ENCODE measurements at regions not wholly inside any gene's neighbourhood (a gene's known extent, or its start where the extent isn't known, plus 50 kb on each side); places are given as distances from the start of the nearest gene placed in this dataset.
A peak's percentile ranks its signal among the peaks of the same experiment; 100 is the strongest.

GRCh38 chr6:156427345-156427744 lies 349.8 kb upstream of the ARID1B start:
- H3K4me1 ChIP-seq (ENCODE audit: insufficient read depth, low read length, poor library complexity, severe bottlenecking): peaks cover 7% of the 10 kb centered on the region
- no peaks in the 10 kb centered on the region for H3K79me2 ChIP-seq (ENCODE audit: insufficient read depth, low read depth, low read length)
- ChIA-PET POLR2A (interaction anchor here (1.0 to 1.7 kb wide), 3 partner anchors 10 to 22 kb away, joined by 3 to 9 read pairs (median 3); no protein-coding TSS in a partner anchor), CTCF (ENCODE audit: unreplicated experiment) (no interaction called here)
- no peak overlapping the region for H3K4me2 ChIP-seq (ENCODE audit: low read length)
- no peaks in the 10 kb centered on the region; the same call in 1 of the 2 replicates for H3K36me3 ChIP-seq (ENCODE audit: insufficient read depth, low read length)
- H3K9me2 ChIP-seq (ENCODE audit: insufficient read depth, low read length): no peaks in the 10 kb centered on the region
- intact Hi-C loops (cut with micrococcal nuclease; ENCODE audit: unreplicated experiment): no loop called here
- no peaks in the 10 kb centered on the region for H3K9me3 ChIP-seq (ENCODE audit: low read length)
- no peaks in the 10 kb centered on the region for H4K20me1 ChIP-seq (ENCODE audit: insufficient read depth, low read length)
- DNase-seq (ENCODE audit: low spot score): no peak
- TF ChIP-seq EZH2phosphoT487 (IDR thresholded peaks at IDR 0.05; ENCODE audit: borderline replicate concordance, low read depth, low read length): no peak
- H3K4me3 ChIP-seq (ENCODE audit: low read depth, low read length, poor library complexity, severe bottlenecking): no peak overlapping the region
- BruUV-seq (replicated peaks): no TSS peak
- H3K27ac ChIP-seq (ENCODE audit: low read depth, low read length, poor library complexity, severe bottlenecking): no peak overlapping the region
- no peak overlapping the region for H2AFZ ChIP-seq (ENCODE audit: low read length)

- Histone ChIP-seq H3K9me2 (ENCODE audit: insufficient read depth, low read length) (no peaks in the 10 kb centered on the region), H3K4me1 (ENCODE audit: insufficient read depth, low read length, poor library complexity, severe bottlenecking) (peaks cover 7% of the 10 kb centered on the region), H3K4me3 (ENCODE audit: low read depth, low read length, poor library complexity, severe bottlenecking) (no peak overlapping the region), H4K20me1 (ENCODE audit: insufficient read depth, low read length) (no peaks in the 10 kb centered on the region), H3K27ac (ENCODE audit: low read depth, low read length, poor library complexity, severe bottlenecking) (no peak overlapping the region), H3K4me2 (ENCODE audit: low read length) (no peak overlapping the region), H3K36me3 (ENCODE audit: insufficient read depth, low read length) (no peaks in the 10 kb centered on the region; the same call in 1 of the 2 replicates), H3K9me3 (ENCODE audit: low read length) (no peaks in the 10 kb centered on the region), H3K79me2 (ENCODE audit: insufficient read depth, low read depth, low read length) (no peaks in the 10 kb centered on the region), H2AFZ (ENCODE audit: low read length) (no peak overlapping the region)
- DNase-seq (ENCODE audit: low spot score): no peak
- intact Hi-C loops (cut with micrococcal nuclease; ENCODE audit: unreplicated experiment): no loop called here
- BruUV-seq (replicated peaks): no TSS peak
- TF ChIP-seq CTCF (conservative IDR thresholded peaks at IDR 0.05; ENCODE audit: low read length): no peak
- TF ChIP-seq EZH2phosphoT487 (IDR thresholded peaks at IDR 0.05; ENCODE audit: borderline replicate concordance, low read depth, low read length): no peak
- ChIA-PET CTCF (ENCODE audit: unreplicated experiment) (no interaction called here), POLR2A (interaction anchor here (0.9 kb wide), 1 partner anchor 8 kb away, joined by 3 read pairs; no protein-coding TSS in a partner anchor)
Observed at GRCh38 chr6:156425359-156426020, 351.7 kb upstream of the ARID1B start.

GRCh38 chr6:156423829-156424228 lies 353.3 kb upstream of the ARID1B start:
- no peak overlapping the region for H3K27ac ChIP-seq (ENCODE audit: low read depth, low read length, poor library complexity, severe bottlenecking)

More at GRCh38 chr6:156423829-156424228, 353.3 kb upstream of the ARID1B start:
- TF ChIP-seq CTCF (conservative IDR thresholded peaks at IDR 0.05; ENCODE audit: low read length): no peak
- no peak for TF ChIP-seq EZH2phosphoT487 (IDR thresholded peaks at IDR 0.05; ENCODE audit: borderline replicate concordance, low read depth, low read length)
- peak; percentile 48 for DNase-seq (ENCODE audit: low spot score)
- CTCF ChIA-PET (ENCODE audit: unreplicated experiment): interaction anchor here (0.6 kb wide), 1 partner anchor 799 kb away, joined by 3 read pairs; no protein-coding TSS in a partner anchor
- Histone ChIP-seq H3K4me3 (ENCODE audit: low read depth, low read length, poor library complexity, severe bottlenecking) (no peak overlapping the region), H3K9me3 (ENCODE audit: low read length) (no peaks in the 10 kb centered on the region), H3K4me2 (ENCODE audit: low read length) (no peak overlapping the region), H3K79me2 (ENCODE audit: insufficient read depth, low read depth, low read length) (no peaks in the 10 kb centered on the region), H3K4me1 (ENCODE audit: insufficient read depth, low read length, poor library complexity, severe bottlenecking) (peaks cover 7% of the 10 kb centered on the region), H2AFZ (ENCODE audit: low read length) (no peak overlapping the region), H3K36me3 (ENCODE audit: insufficient read depth, low read length) (no peaks in the 10 kb centered on the region; the same call in 1 of the 2 replicates), H4K20me1 (ENCODE audit: insufficient read depth, low read length) (no peaks in the 10 kb centered on the region), H3K9me2 (ENCODE audit: insufficient read depth, low read length) (no peaks in the 10 kb centered on the region)
- BruUV-seq (replicated peaks): no TSS peak
- POLR2A ChIA-PET: interaction anchor here (0.5 to 0.6 kb wide), 2 partner anchors 281 to 1794 kb away, joined by 4 to 5 read pairs; no protein-coding TSS in a partner anchor
- intact Hi-C loops (cut with micrococcal nuclease; ENCODE audit: unreplicated experiment): no loop called here

Measured in OCI-LY7 (cell line).